Neuronal stem cell (in vitro differentiated cells): ENCODE measurements at regions not wholly inside any gene's neighbourhood (a gene's known extent, or its start where the extent isn't known, plus 50 kb on each side); places are given as distances from the start of the nearest gene placed in this dataset.

Source experiments
- DNase-seq: peaks from one replicate; pipeline ENCODE4 v3.0.0-alpha.2; 2013; ENCODE audit warnings: low spot score
- H2AFZ ChIP-seq: one replicate; pipeline ENCODE4 v1.6.1; 2013; ENCODE audit warnings: mild to moderate bottlenecking, low read length, inconsistent platforms
- H2AK5ac ChIP-seq: 2 replicates; pipeline ENCODE4 v1.6.1; 2013; ENCODE audit warnings: low read depth, mild to moderate bottlenecking, inconsistent platforms, low read length, moderate library complexity, mixed read lengths
- H2BK120ac ChIP-seq: 2 replicates; pipeline ENCODE4 v1.6.1; 2013; ENCODE audit warnings: low read depth, mild to moderate bottlenecking, inconsistent platforms, low read length, moderate library complexity, mixed read lengths
- H2BK12ac ChIP-seq: one replicate; pipeline ENCODE4 v1.6.1; 2013; ENCODE audit warnings: low read length, inconsistent platforms
- H2BK15ac ChIP-seq: 2 replicates; pipeline ENCODE4 v1.6.1; 2013; ENCODE audit warnings: mild to moderate bottlenecking, low read length, inconsistent platforms, mixed read lengths
- H2BK5ac ChIP-seq: one replicate; pipeline ENCODE4 v1.6.1; 2013; ENCODE audit warnings: inconsistent platforms, mild to moderate bottlenecking, low read length, moderate library complexity
- H3K14ac ChIP-seq: one replicate; pipeline ENCODE4 v1.6.1; 2013; ENCODE audit warnings: low read length, inconsistent platforms
- H3K18ac ChIP-seq: 2 replicates; pipeline ENCODE4 v1.6.1; 2013; ENCODE audit warnings: low read length, inconsistent platforms
- H3K23ac ChIP-seq: 2 replicates; pipeline ENCODE4 v1.6.1; 2013; ENCODE audit warnings: low read depth, mild to moderate bottlenecking, mixed read lengths, low read length, inconsistent platforms; ENCODE audit not compliant: poor library complexity
- H3K27ac ChIP-seq: replicated peaks from 3 replicates; pipeline ENCODE4 v1.5.1; 2013; ENCODE audit warnings: low read length, inconsistent platforms
- H3K27me3 ChIP-seq, 3 experiments: 2 replicates each; pipeline ENCODE4 v1.6.1; 2013; ENCODE audit warnings: low read length in 3 of 3, mild to moderate bottlenecking in 2 of 3, inconsistent platforms in 1 of 3, low read depth in 1 of 3, mixed read lengths in 1 of 3, moderate library complexity in 1 of 3; ENCODE audit not compliant: control insufficient read depth in 3 of 3, insufficient read depth in 3 of 3
- H3K36me3 ChIP-seq, 2 donors: replicated peaks in 1 of 2; 2 replicates each; pipeline ENCODE4 v1.6.1; 2013; ENCODE audit warnings: low read length in 2 of 2; ENCODE audit not compliant: control insufficient read depth in 2 of 2, insufficient read depth in 2 of 2
- H3K4ac ChIP-seq: 2 replicates; pipeline ENCODE4 v1.6.1; 2013; ENCODE audit warnings: inconsistent platforms, mild to moderate bottlenecking, low read length, moderate library complexity
- H3K4me1 ChIP-seq, 2 donors: 1 replicate in 1 of 2; 2 replicates in 1 of 2; pipeline ENCODE4 v1.6.1; 2013; ENCODE audit warnings: low read length in 2 of 2, low read depth in 1 of 2; ENCODE audit not compliant: control insufficient read depth in 2 of 2, insufficient read depth in 1 of 2
- H3K4me2 ChIP-seq: one replicate; pipeline ENCODE4 v1.6.1; 2013; ENCODE audit warnings: mild to moderate bottlenecking, low read length, inconsistent platforms; ENCODE audit not compliant: insufficient read depth, poor library complexity, severe bottlenecking
- H3K4me3 ChIP-seq, 2 donors: 2 replicates each; pipeline ENCODE4 v1.5.1; 2013; ENCODE audit warnings: low read length in 2 of 2, mild to moderate bottlenecking in 2 of 2, inconsistent platforms in 1 of 2, moderate library complexity in 1 of 2
- H3K79me1 ChIP-seq: one replicate; pipeline ENCODE4 v1.6.1; 2013; ENCODE audit warnings: low read depth, mild to moderate bottlenecking, inconsistent platforms, low read length, moderate library complexity
- H3K9ac ChIP-seq: one replicate; pipeline ENCODE4 v1.6.1; 2013; ENCODE audit warnings: mild to moderate bottlenecking, low read depth, low read length, inconsistent platforms; ENCODE audit not compliant: poor library complexity
- H3K9me3 ChIP-seq, 2 donors: replicated peaks in 1 of 2; 2 replicates each; pipeline versions ENCODE3 to v1.6.1; 2013; ENCODE audit warnings: low read length in 2 of 2, mild to moderate bottlenecking in 2 of 2, inconsistent platforms in 1 of 2, low read depth in 1 of 2, mixed read lengths in 1 of 2, moderate library complexity in 1 of 2; ENCODE audit not compliant: control insufficient read depth in 2 of 2, insufficient read depth in 1 of 2
- H4K8ac ChIP-seq: one replicate; pipeline ENCODE4 v1.6.1; 2013; ENCODE audit warnings: low read depth, mild to moderate bottlenecking, inconsistent platforms, low read length, moderate library complexity
- H4K91ac ChIP-seq: one replicate; pipeline ENCODE4 v1.6.1; 2013; ENCODE audit warnings: low read length, low read depth, mild to moderate bottlenecking, inconsistent platforms; ENCODE audit not compliant: poor library complexity
- WGBS, 2 donors: extraction: QIAGEN DNeasy Blood & Tissue Kit; methylation state at CpG; one replicate each; pipeline ENCODE4 v1.1.7; 2013; ENCODE audit warnings: missing lambda C conversion rate in 2 of 2, mixed read lengths in 1 of 2; ENCODE audit not compliant: insufficient read length in 2 of 2, insufficient replicate concordance in 1 of 2; ENCODE audit errors: extremely low coverage in 2 of 2; 5-methylcytosine and 5-hydroxymethylcytosine counted together

GRCh38 chr2:12231288-12231687, 484.9 kb downstream of the LPIN1 start:
- Histone ChIP-seq H2BK15ac (no peak overlapping the region), H3K18ac (no peak overlapping the region), H3K4me3 (no peak overlapping the region), H2AFZ (no peak overlapping the region), H2BK5ac (no peak overlapping the region), H3K27ac (no peak overlapping the region), H3K23ac (no peak overlapping the region), H4K91ac (no peak overlapping the region), H2BK120ac (no peak overlapping the region), H3K36me3 (no peaks in the 10 kb centered on the region), H3K9me3 (no peaks in the 10 kb centered on the region), H3K4me2 (no peak overlapping the region), H4K8ac (no peak overlapping the region), H3K14ac (no peak overlapping the region), H2BK12ac (no peak overlapping the region), H3K27me3 (no peaks in the 10 kb centered on the region), H3K9ac (no peak overlapping the region), H3K79me1 (no peaks in the 10 kb centered on the region), H2AK5ac (no peak overlapping the region), H3K4ac (no peak overlapping the region), H3K4me1 (no peaks in the 10 kb centered on the region)
- DNase-seq: no peak
- no CpG with 5 or more reads among the region's 2 CpGs for WGBS, 2 donors

- Histone ChIP-seq H3K4me3 (no peak overlapping the region), H3K18ac (no peak overlapping the region), H2BK12ac (no peak overlapping the region), H3K4ac (no peak overlapping the region), H3K27ac (no peak overlapping the region), H4K91ac (no peak overlapping the region), H3K23ac (no peak overlapping the region), H2BK15ac (no peak overlapping the region), H2AFZ (no peak overlapping the region), H3K14ac (no peak overlapping the region), H3K36me3 (no peaks in the 10 kb centered on the region), H3K4me2 (no peak overlapping the region), H3K79me1 (no peaks in the 10 kb centered on the region), H3K4me1 (no peaks in the 10 kb centered on the region), H2AK5ac (no peak overlapping the region), H3K27me3 (no peaks in the 10 kb centered on the region), H2BK120ac (no peak overlapping the region), H3K9me3 (peaks cover 0 to 1% of the 10 kb centered on the region in 2 donors), H3K9ac (no peak overlapping the region), H4K8ac (no peak overlapping the region), H2BK5ac (no peak overlapping the region)
- no CpG with 5 or more reads among the region's 3 CpGs for WGBS, 2 donors
- DNase-seq: no peak
Observed at GRCh38 chr2:12232876-12233275, 483.9 kb upstream of the TRIB2 start.

GRCh38 chr2:12236136-12236844, 480.4 kb upstream of the TRIB2 start:
- Histone ChIP-seq H3K14ac (no peak overlapping the region), H3K27ac (no peak overlapping the region), H3K36me3 (no peaks in the 10 kb centered on the region), H3K23ac (no peak overlapping the region), H3K4me2 (no peak overlapping the region), H2AFZ (no peak overlapping the region), H3K18ac (no peak overlapping the region), H3K9me3 (peaks cover 0 to 3% of the 10 kb centered on the region in 2 donors), H2BK5ac (no peak overlapping the region), H3K79me1 (no peaks in the 10 kb centered on the region), H3K4me1 (no peaks in the 10 kb centered on the region), H2BK15ac (no peak overlapping the region), H3K4me3 (no peak overlapping the region), H3K27me3 (no peaks in the 10 kb centered on the region), H3K4ac (no peak overlapping the region), H4K91ac (no peak overlapping the region), H3K9ac (no peak overlapping the region), H4K8ac (no peak overlapping the region), H2BK120ac (no peak overlapping the region), H2AK5ac (no peak overlapping the region), H2BK12ac (no peak overlapping the region)
- WGBS, 2 donors: no CpG with 5 or more reads among the region's 4 CpGs
- DNase-seq: no peak

- Histone ChIP-seq H3K27me3 (no peaks in the 10 kb centered on the region), H3K14ac (no peak overlapping the region), H2AFZ (no peak overlapping the region), H3K9ac (no peak overlapping the region), H3K79me1 (no peaks in the 10 kb centered on the region), H4K91ac (no peak overlapping the region), H2BK5ac (no peak overlapping the region), H2BK120ac (no peak overlapping the region), H2BK15ac (no peak overlapping the region), H3K4me2 (no peak overlapping the region), H3K4ac (no peak overlapping the region), H3K18ac (no peak overlapping the region), H2AK5ac (no peak overlapping the region), H3K23ac (no peak overlapping the region), H3K4me1 (no peaks in the 10 kb centered on the region), H3K27ac (no peak overlapping the region), H3K36me3 (no peaks in the 10 kb centered on the region), H4K8ac (no peak overlapping the region), H2BK12ac (no peak overlapping the region), H3K9me3 (peaks cover 0 to 3% of the 10 kb centered on the region in 2 donors), H3K4me3 (no peak overlapping the region)
- no peak for DNase-seq
Observed at GRCh38 chr2:12240206-12240605, 476.5 kb upstream of the TRIB2 start.
